Kidney epithelial cell (primary cell): ENCODE measurements at regions not wholly inside any gene's neighbourhood (a gene's known extent, or its start where the extent isn't known, plus 50 kb on each side); places are given as distances from the start of the nearest gene placed in this dataset.
"Not testable (repeated sequence)": the region's sequence is repeated elsewhere in the genome, so short reads cannot be mapped to it uniquely, and the experiment has no call there.

Source experiments
- DNase-seq: peaks from one replicate; pipeline ENCODE4 v3.0.0-alpha.2; 2010; ENCODE audit warnings: low read depth
- H3K27me3 ChIP-seq: 2 replicates; pipeline ENCODE4 v1.6.0; 2011; ENCODE audit warnings: low read length; ENCODE audit not compliant: control insufficient read depth, insufficient read depth
- H3K36me3 ChIP-seq: 2 replicates; pipeline ENCODE4 v1.5.1; 2011; ENCODE audit warnings: low read length; ENCODE audit not compliant: control insufficient read depth, insufficient read depth
- H3K4me3 ChIP-seq: 2 replicates; pipeline ENCODE4 v1.5.1; 2011; ENCODE audit warnings: low read depth, mild to moderate bottlenecking, control low read depth, low read length
- TF ChIP-seq, protein P1 (sequence below): IDR thresholded peaks from 2 replicates; pipeline ENCODE4 v1.5.1; 2011; ENCODE audit warnings: mild to moderate bottlenecking, moderate library complexity, low read length, control low read depth, inconsistent platforms; ENCODE audit not compliant: insufficient read depth, poor library complexity, severe bottlenecking

DNA sequence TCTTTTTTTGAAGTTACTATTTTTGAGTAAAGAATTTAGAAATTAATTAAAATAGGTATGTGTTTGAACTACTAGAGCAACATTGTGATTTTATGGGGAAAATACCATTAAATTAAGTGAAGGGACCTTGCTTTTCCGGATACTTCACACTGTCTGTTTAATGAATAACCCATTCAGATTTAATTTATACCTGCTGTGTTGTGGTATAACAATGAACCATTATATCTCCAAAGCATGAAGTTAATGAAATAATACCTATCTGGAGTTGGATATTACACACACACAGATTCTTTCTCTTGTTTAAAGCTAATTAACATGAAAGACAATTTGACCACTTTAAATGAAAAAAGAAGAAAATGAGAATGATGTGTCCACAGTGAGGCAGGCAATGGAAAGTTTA is 195.0 kb upstream of the GPRIN3 start:
- Histone ChIP-seq H3K36me3 (no peaks in the 10 kb centered on the region), H3K4me3 (no peak overlapping the region), H3K27me3 (no peaks in the 10 kb centered on the region)
- TF ChIP-seq, protein P1, sequence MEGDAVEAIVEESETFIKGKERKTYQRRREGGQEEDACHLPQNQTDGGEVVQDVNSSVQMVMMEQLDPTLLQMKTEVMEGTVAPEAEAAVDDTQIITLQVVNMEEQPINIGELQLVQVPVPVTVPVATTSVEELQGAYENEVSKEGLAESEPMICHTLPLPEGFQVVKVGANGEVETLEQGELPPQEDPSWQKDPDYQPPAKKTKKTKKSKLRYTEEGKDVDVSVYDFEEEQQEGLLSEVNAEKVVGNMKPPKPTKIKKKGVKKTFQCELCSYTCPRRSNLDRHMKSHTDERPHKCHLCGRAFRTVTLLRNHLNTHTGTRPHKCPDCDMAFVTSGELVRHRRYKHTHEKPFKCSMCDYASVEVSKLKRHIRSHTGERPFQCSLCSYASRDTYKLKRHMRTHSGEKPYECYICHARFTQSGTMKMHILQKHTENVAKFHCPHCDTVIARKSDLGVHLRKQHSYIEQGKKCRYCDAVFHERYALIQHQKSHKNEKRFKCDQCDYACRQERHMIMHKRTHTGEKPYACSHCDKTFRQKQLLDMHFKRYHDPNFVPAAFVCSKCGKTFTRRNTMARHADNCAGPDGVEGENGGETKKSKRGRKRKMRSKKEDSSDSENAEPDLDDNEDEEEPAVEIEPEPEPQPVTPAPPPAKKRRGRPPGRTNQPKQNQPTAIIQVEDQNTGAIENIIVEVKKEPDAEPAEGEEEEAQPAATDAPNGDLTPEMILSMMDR = no peak
- DNase-seq = no peak

DNA sequence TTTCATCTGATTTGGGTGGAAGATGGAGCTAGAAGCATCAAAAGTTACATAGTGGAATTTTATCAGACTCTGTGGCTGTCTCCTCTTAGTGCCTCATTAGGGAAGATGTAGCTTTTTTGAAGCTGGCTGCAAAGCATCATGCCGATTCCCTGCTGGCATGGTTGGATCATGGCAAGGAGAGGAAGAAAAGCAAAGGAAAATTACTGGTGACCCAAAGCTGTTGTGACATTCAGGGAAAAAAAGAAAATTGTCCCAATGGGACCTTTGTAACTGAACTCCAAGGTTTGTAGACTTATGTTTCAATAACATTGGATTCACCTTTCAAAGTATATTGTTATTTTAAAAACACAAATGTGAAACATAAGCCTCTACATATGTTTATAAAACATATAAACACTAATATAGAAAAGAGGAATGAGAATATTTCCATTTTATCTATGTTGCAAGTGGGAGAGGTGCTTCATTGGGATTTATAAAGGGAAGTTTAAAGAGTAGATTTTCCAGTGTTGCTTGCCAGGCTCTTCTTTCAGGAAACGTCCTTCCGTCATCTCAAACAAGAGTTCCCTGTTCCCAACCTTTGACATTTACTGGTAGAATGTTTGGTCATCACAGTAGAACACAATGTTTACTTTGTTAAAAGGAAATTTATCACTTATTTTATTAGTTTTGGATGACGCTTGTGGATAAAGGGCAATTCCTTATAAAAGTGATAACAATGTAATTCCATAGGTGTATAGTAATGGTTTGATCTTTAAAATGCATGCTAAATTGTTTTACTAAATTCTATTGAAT is 190.1 kb upstream of the GPRIN3 start:
- TF ChIP-seq, protein P1 = no peak
- Histone ChIP-seq H3K36me3 (no peaks in the 10 kb centered on the region), H3K4me3 (no peak overlapping the region), H3K27me3 (no peaks in the 10 kb centered on the region)
- DNase-seq = no peak

DNA sequence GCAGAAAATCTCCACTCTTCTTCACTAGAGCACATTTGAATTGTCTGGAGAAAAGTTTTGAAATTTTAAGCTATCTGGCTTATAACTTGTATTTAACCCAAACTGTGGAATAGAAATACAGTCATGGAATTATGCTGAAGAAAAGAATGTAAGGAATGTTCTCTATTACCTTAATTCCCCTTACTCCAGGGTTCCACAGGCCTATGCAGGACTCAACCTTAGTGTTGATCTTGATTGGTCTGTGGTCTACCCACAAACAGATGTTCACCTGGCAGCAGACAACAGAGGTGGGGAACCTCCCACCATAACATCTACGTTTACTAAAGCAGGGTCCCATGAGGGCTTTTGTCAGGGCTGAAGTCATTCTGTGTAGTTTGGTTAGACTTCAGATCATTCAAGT is 189.3 kb upstream of the GPRIN3 start:
- Histone ChIP-seq H3K4me3 (no peak overlapping the region), H3K27me3 (no peaks in the 10 kb centered on the region), H3K36me3 (no peaks in the 10 kb centered on the region)
- no peak for DNase-seq
- TF ChIP-seq, protein P1 = no peak

DNA sequence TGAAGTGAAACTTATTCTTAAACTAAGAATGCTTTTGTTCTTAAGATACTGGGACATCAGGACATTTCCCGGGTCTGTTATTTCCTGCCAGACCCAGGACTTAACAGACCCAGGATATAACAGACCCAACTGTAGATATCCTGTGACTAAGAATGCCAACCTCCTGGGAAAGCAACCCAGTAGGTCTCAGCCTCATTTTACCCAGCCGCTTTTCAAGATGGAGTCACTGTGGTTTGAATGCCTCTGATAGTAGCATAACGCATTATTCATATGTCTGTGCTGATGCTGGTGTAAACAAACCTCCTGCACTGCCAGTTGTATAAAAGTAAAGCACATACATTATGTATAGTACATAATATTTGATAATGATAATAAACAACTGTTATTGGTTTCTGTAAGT is 185.8 kb upstream of the GPRIN3 start:
- no peak overlapping the region for H3K4me3 ChIP-seq
- no peaks in the 10 kb centered on the region for H3K27me3 ChIP-seq
- no peak for DNase-seq
- H3K36me3 ChIP-seq = no peaks in the 10 kb centered on the region
- TF ChIP-seq, protein P1 = no peak

DNA sequence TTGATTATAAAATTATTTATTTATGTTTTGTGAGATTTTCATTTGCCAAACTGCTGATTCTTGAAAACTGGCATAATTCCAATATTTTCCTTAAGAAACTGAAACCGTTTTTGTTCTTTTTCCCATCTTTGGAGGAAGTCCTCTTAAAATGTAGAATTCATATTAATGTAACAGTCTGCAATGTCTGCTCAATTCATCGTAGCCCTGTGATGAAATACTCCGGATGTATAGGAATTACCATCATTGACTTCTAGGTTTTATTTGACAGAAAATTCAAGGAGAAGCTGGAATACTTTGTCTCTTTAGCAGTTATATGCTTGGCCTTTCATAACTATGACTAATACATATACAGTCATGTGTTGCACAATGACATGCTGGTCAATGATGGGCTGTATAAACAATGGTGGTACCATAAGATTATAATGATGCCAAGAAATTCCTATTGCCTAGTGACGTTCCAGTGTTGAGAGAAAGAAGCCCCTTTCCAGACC is 185.0 kb upstream of the GPRIN3 start:
- Histone ChIP-seq H3K4me3 (no peak overlapping the region), H3K27me3 (no peaks in the 10 kb centered on the region), H3K36me3 (no peaks in the 10 kb centered on the region)
- TF ChIP-seq, protein P1 = no peak
- no peak for DNase-seq

DNA sequence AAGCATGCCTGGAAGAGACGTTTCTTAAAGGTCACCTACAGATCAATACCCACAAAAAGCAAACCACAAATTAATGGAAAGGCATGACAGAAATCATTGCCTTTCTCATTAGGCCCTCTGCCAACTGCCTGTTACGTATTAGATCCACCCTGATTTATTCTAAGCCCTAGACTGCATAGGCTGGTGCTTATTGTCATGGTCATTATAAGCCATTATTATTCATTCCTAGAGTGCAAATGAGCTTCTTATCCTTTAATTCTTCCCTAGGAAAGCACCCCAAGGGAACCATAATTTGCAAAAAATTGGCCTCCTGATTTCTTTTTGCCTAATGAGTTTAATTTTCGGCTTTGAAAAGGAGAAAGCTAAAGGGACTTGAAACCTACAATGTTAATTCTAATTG is 184.2 kb upstream of the GPRIN3 start:
- Histone ChIP-seq H3K36me3 (no peaks in the 10 kb centered on the region), H3K27me3 (no peaks in the 10 kb centered on the region), H3K4me3 (no peak overlapping the region)
- no peak for DNase-seq
- TF ChIP-seq, protein P1 = no peak

DNA sequence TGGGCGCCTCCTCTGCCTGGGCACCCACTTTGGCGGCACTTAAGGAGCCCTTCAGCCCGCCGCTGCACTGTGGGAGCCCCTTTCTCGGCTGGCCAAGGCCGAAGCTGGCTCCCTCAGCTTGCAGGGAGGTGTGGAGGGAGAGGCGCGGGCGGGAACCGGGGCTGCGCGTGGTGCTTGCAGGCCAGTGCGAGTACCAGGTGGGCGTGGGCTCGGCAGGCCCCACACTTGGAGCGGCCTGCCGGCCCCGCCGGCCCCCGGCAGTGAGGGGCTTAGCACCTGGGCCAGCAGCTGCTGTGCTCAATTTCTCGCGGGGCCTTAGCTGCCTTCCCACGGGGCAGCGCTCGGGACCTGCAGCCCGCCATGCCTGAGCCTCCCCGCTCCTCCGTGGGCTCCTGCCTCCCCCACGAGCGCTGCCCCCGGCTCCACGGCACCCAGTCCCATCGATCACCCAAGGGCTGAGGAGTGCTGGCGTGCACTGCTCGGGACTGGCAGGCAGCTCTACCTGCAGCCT is 182.4 kb upstream of the GPRIN3 start:
- not testable (repeated sequence) for H3K4me3 ChIP-seq, H3K27me3 ChIP-seq, H3K36me3 ChIP-seq, DNase-seq
